Pancreas (tissue), 10 donors: ENCODE measurements at regions not wholly inside any gene's neighbourhood (a gene's known extent, or its start where the extent isn't known, plus 50 kb on each side); places are given as distances from the start of the nearest gene placed in this dataset.
A peak's percentile ranks its signal among the peaks of the same experiment; 100 is the strongest.

ENCODE experiments used
- ATAC-seq, 4 donors: fragments of 200-7000 bp; cut with Tn5 transposase; one replicate each; pipeline versions ENCODE4 v1.8.0 to v1.9.1; 2020; ENCODE audit warnings: mild to moderate bottlenecking in 4 of 4, moderate library complexity in 4 of 4
- DNase-seq, 6 donors: peaks; one replicate each; pipeline ENCODE4 v3.0.0-alpha.2; 2020
- FAIRE-seq: peaks from 2 replicates; lab custom pipeline; 2012; peaks lifted over from hg19 to GRCh38; lab: Jason Lieb, UNC
- H3K27ac ChIP-seq, 4 donors: fragments of 200-600 bp; sonication (generic); 1 replicate in 3 of 4; 2 replicates in 1 of 4; pipeline versions ENCODE4 v1.5.0 to v1.8.0; 2020
- H3K27me3 ChIP-seq, 4 donors: fragments of 200-600 bp; one replicate each; pipeline ENCODE4 v1.8.0; 2021
- H3K36me3 ChIP-seq, 3 donors: fragments of 200-600 bp; sonication (generic) in 1 of 3; one replicate each; pipeline versions ENCODE4 v1.5.0 to v1.8.0; 2020 to 2021
- H3K4me1 ChIP-seq, 3 donors: fragments of 200-600 bp; one replicate each; pipeline ENCODE4 v1.8.0; 2021
- H3K4me3 ChIP-seq, 4 donors: fragments of 200-600 bp; sonication (generic) in 2 of 4; one replicate each; pipeline versions ENCODE4 v1.5.0 to v1.8.0; 2020 to 2021
- H3K9me3 ChIP-seq, 4 donors: fragments of 200-600 bp; one replicate each; pipeline ENCODE4 v1.8.0; 2021
- WGBS, 2 donors: extraction: QIAGEN DNeasy Blood & Tissue Kit; methylation state at CpG; one replicate each; pipeline ENCODE4 v1.1.7; 2013; 5-methylcytosine and 5-hydroxymethylcytosine counted together
- intact Hi-C, 3 donors: fragments of 100-400 bp; cut with DNase I; formaldehyde crosslinking; loops; one replicate each; pipeline versions ENCODE4 v1.11.1 to v1.14.2; 2022
- TF ChIP-seq, protein P1 (sequence below), 4 donors: fragments of 200-600 bp; sonication (generic) in 3 of 4; IDR thresholded peaks; one replicate each; pipeline versions ENCODE4 v1.5.0 to v1.8.0; 2021; ENCODE audit warnings: antibody characterized with exemption in 4 of 4
- donor health status: healthy with polysubstance abuse.
- donor health status: DM: no; HTN: no; CAD: no; lungs with moderate emphysema.
- donor health status: DM: no; HTN: no; CAD: no.
- donor health status: control.
- donor health status: control.
- donor health status: Bipolar disorder and iron deficiency.
- donor health status: DM: yes; HTN: yes; CAD: no.
- donor health status: DM: no; HTN: no; CAD: no.
- donor health status: DM: no; HTN: no; CAD: no.
- donor health status: DM: yes; HTN: yes; CAD: no.

DNA sequence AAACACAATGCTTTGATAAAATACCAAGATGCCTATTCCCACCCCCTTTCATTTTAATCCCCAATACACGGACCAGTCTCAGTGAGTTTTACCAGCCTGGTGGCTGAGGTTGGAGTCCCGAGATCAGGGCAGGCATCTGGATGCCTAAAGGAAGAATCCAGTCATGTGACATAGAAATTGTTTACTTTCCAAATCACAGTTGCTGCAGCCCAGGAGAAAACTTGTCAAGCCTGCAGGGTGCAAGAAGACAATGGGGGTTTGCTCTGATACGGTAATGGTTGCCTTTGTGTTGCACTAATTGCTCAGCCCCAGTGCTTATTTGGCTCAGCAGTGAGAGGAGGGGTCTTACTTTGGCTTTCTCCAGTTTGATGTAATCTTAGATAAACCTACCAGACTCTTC is 308.5 kb upstream of the POU3F2 start:
- no peak overlapping the region for H3K27ac ChIP-seq
- no peaks in the 10 kb centered on the region for H3K9me3 ChIP-seq
- no peaks in the 10 kb centered on the region for H3K27me3 ChIP-seq
- no peaks in the 10 kb centered on the region for H3K36me3 ChIP-seq
- DNase-seq (no peak), ATAC-seq (no peak), FAIRE-seq (no peak)
- intact Hi-C loops = no loop called here
- TF ChIP-seq, protein P1, sequence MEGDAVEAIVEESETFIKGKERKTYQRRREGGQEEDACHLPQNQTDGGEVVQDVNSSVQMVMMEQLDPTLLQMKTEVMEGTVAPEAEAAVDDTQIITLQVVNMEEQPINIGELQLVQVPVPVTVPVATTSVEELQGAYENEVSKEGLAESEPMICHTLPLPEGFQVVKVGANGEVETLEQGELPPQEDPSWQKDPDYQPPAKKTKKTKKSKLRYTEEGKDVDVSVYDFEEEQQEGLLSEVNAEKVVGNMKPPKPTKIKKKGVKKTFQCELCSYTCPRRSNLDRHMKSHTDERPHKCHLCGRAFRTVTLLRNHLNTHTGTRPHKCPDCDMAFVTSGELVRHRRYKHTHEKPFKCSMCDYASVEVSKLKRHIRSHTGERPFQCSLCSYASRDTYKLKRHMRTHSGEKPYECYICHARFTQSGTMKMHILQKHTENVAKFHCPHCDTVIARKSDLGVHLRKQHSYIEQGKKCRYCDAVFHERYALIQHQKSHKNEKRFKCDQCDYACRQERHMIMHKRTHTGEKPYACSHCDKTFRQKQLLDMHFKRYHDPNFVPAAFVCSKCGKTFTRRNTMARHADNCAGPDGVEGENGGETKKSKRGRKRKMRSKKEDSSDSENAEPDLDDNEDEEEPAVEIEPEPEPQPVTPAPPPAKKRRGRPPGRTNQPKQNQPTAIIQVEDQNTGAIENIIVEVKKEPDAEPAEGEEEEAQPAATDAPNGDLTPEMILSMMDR (IDR thresholded peaks at IDR 0.05) = no peak
- 7 to 8% methylated on average over 3 of the region's 3 CpGs for WGBS, 2 donors
- no peak overlapping the region for H3K4me3 ChIP-seq
- H3K4me1 ChIP-seq = no peaks in the 10 kb centered on the region

DNA sequence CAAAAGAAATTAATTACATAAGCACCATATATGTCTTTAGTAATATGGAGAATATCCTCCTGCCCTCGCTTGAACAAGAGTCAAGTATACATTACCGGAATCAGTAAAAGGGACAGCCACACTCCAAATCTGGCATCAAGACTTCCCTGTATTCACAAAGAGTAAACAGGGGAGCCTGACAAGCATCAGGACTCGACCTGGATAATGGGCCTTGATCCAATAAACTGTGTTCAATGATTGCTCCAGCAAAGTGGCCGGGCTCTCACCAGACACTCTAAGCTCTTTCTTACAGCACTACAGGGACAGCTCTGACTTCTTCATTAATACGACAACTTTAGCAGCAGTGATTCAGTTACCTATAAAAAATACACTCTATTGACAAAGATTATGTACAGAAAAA is 307.9 kb upstream of the POU3F2 start:
- TF ChIP-seq, protein P1 (IDR thresholded peaks at IDR 0.05) = no peak
- FAIRE-seq = no peak
- whole genome bisulfite sequencing, 2 donors = 39 to 46% methylated on average over 5 of the region's 5 CpGs
- H3K4me1 ChIP-seq = no peaks in the 10 kb centered on the region
- no peaks in the 10 kb centered on the region for H3K27me3 ChIP-seq
- no peak overlapping the region for H3K4me3 ChIP-seq
- no peak for ATAC-seq
- H3K36me3 ChIP-seq = no peaks in the 10 kb centered on the region
- H3K9me3 ChIP-seq = no peaks in the 10 kb centered on the region
- DNase-seq = no peak
- intact Hi-C loops = no loop called here
- no peak overlapping the region for H3K27ac ChIP-seq

DNA sequence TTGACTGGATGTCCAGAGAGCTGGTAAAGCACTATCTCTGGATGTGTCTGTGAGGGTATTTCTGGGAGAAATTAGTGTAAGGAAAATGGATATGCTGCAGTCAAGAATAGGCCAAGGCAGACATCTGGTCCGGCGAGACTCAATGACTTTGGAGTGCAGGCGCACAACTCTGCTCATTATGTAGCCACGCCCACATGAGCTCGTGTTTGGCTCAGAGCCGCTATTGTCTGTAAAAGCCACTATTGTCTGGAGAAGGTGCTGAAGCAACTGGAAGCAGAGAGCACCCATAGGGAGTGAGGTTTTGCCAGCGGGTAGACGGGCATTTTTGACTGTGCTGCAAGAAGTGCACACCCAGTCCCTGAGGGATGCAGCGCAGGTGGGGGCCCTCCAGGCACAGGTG is 305.0 kb upstream of the POU3F2 start:
- TF ChIP-seq, protein P1 (IDR thresholded peaks at IDR 0.05) = no peak
- Histone ChIP-seq H3K4me1 (no peaks in the 10 kb centered on the region), H3K27me3 (no peaks in the 10 kb centered on the region), H3K27ac (no peak overlapping the region), H3K4me3 (no peak overlapping the region), H3K36me3 (no peaks in the 10 kb centered on the region), H3K9me3 (no peaks in the 10 kb centered on the region)
- intact Hi-C loops = no loop called here
- ATAC-seq (no peak), FAIRE-seq (no peak), DNase-seq (peak in 1 of 6 donors; percentile 23)
- WGBS, 2 donors = 75 to 85% methylated on average over 9 of the region's 9 CpGs

DNA sequence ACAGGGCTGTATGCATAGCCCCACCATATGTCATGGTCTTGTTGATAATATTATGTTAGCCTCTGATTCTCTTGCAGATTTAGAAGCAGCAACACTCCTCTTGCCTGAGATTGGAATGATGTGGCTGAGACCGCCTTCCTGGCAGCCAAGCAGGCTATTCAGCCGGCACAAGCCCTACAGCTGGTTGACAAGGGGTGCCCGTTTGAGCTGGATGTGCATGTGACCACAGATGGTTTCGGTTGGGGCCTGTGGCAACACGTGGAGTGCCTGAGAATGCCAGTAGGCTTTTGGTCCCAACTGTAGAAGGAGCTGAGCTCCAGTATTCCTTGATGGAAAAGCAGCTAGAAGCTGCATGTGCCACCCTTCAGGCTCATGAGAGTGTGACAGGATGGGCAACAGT is 303.6 kb upstream of the POU3F2 start:
- Histone ChIP-seq H3K27me3 (no peaks in the 10 kb centered on the region), H3K4me3 (no peak overlapping the region), H3K27ac (no peak overlapping the region), H3K9me3 (no peaks in the 10 kb centered on the region), H3K36me3 (no peaks in the 10 kb centered on the region), H3K4me1 (no peaks in the 10 kb centered on the region)
- no peak for ATAC-seq
- WGBS, 2 donors = 55 to 56% methylated on average over 5 of the region's 5 CpGs
- no peak for FAIRE-seq
- DNase-seq = no peak
- intact Hi-C loops = no loop called here
- TF ChIP-seq, protein P1 (IDR thresholded peaks at IDR 0.05) = no peak

DNA sequence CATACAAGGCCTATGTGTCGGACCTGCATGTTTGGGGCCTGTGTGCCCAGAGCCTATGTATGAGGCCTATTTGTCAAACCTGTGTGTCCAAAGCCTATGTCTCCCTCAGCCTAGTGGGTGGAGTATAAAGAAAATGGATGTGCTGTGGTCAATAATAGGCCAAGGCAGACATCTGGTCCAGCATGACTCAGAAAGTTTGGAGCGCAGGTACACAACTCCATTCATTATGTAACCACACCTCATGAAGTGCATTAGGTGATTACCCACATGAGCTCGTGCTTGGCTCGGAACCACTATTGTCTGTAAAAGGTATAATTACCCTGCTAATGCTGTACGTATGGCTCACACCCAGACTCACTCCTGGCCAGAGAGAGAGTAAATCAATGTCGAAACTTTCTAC is 302.4 kb upstream of the POU3F2 start:
- no peaks in the 10 kb centered on the region for H3K4me1 ChIP-seq
- DNase-seq = no peak
- intact Hi-C loops = no loop called here
- TF ChIP-seq, protein P1 (IDR thresholded peaks at IDR 0.05) = no peak
- H3K36me3 ChIP-seq = no peaks in the 10 kb centered on the region
- no peak overlapping the region for H3K4me3 ChIP-seq
- no peak overlapping the region for H3K27ac ChIP-seq
- ATAC-seq = no peak
- FAIRE-seq = no peak
- no peaks in the 10 kb centered on the region for H3K9me3 ChIP-seq
- 68 to 84% methylated on average over 6 of the region's 6 CpGs for WGBS, 2 donors
- no peaks in the 10 kb centered on the region for H3K27me3 ChIP-seq
